Limb (tissue), 2 donors: ENCODE measurements at regions not wholly inside any gene's neighbourhood (a gene's known extent, or its start where the extent isn't known, plus 50 kb on each side); places are given as distances from the start of the nearest gene placed in this dataset.
A peak's percentile ranks its signal among the peaks of the same experiment; 100 is the strongest.
"Not testable (repeated sequence)": the region's sequence is repeated elsewhere in the genome, so short reads cannot be mapped to it uniquely, and the experiment has no call there.

Experiments used
- DNase-seq, 2 donors: peaks; one replicate each; pipeline ENCODE4 v3.0.0-alpha.2; 2016; ENCODE audit errors: extremely low spot score in 2 of 2

- DNase-seq: no peak
Observed at GRCh38 chr4:57905965-57906364, 795.8 kb upstream of the IGFBP7 start.

GRCh38 chr4:57877047-57877458 is 766.9 kb upstream of the IGFBP7 start:
- peak in 1 of 2 donors; percentile 34 for DNase-seq

GRCh38 chr4:57875829-57876392 is 765.7 kb upstream of the IGFBP7 start:
- no peak for DNase-seq

GRCh38 chr4:57866468-57867171 is 756.4 kb upstream of the IGFBP7 start:
- DNase-seq: no peak

- no peak for DNase-seq
Observed at GRCh38 chr4:57865264-57865663, 755.1 kb upstream of the IGFBP7 start.

- peak in 1 of 2 donors; percentile 13 for DNase-seq
Observed at GRCh38 chr4:57854748-57855147, 744.6 kb upstream of the IGFBP7 start.

GRCh38 chr4:57850141-57850540 is 740.0 kb upstream of the IGFBP7 start:
- DNase-seq: no peak

- DNase-seq: no peak
Observed at GRCh38 chr4:57832083-57832482, 721.9 kb upstream of the IGFBP7 start.

- DNase-seq: no peak
Observed at GRCh38 chr4:57789666-57790065, 679.5 kb upstream of the IGFBP7 start.

GRCh38 chr4:57777876-57778275 is 667.7 kb upstream of the IGFBP7 start:
- no peak for DNase-seq

- no peak for DNase-seq
Observed at GRCh38 chr4:57774681-57775080, 664.5 kb upstream of the IGFBP7 start.

GRCh38 chr4:57774171-57774570 is 664.0 kb upstream of the IGFBP7 start:
- no peak for DNase-seq

- DNase-seq: no peak
Observed at GRCh38 chr4:57766341-57766740, 656.2 kb upstream of the IGFBP7 start.

- no peak for DNase-seq
Observed at GRCh38 chr4:57764856-57765255, 654.7 kb upstream of the IGFBP7 start.

- no peak for DNase-seq
Observed at GRCh38 chr4:57763070-57763469, 652.9 kb upstream of the IGFBP7 start.

GRCh38 chr4:57740625-57741190 is 630.5 kb upstream of the IGFBP7 start:
- no peak for DNase-seq

- DNase-seq: no peak
Observed at GRCh38 chr4:57736781-57737180, 626.6 kb upstream of the IGFBP7 start.

- DNase-seq: no peak
Observed at GRCh38 chr4:57734104-57734670, 624.0 kb upstream of the IGFBP7 start.

- DNase-seq: not testable (repeated sequence)
Observed at GRCh38 chr4:57729775-57730570, 619.8 kb upstream of the IGFBP7 start.

GRCh38 chr4:57726154-57726553 is 616.0 kb upstream of the IGFBP7 start:
- no peak for DNase-seq

- DNase-seq: no peak
Observed at GRCh38 chr4:57719456-57719855, 609.3 kb upstream of the IGFBP7 start.

GRCh38 chr4:57714313-57714712 is 604.1 kb upstream of the IGFBP7 start:
- DNase-seq: not testable (repeated sequence)
